Astrocyte of the cerebellum (primary cell): ENCODE measurements at regions not wholly inside any gene's neighbourhood (a gene's known extent, or its start where the extent isn't known, plus 50 kb on each side); places are given as distances from the start of the nearest gene placed in this dataset.

Experiments used
- DNase-seq: peaks from one replicate; pipeline ENCODE4 v3.0.0-alpha.2; 2011; ENCODE audit warnings: low read depth
- H3K4me3 ChIP-seq: 2 replicates; pipeline ENCODE4 v1.5.1; 2011; ENCODE audit warnings: mild to moderate bottlenecking, low read depth, low read length, moderate library complexity
- CTCF ChIP-seq: IDR thresholded peaks from 2 replicates; pipeline ENCODE4 v1.5.1; 2012; ENCODE audit warnings: low read length, low read depth, moderate library complexity, mild to moderate bottlenecking; ENCODE audit errors: missing control alignments
- in situ Hi-C: cut with HindIII; loops from 2 replicates; pipeline ENCODE4 v1.10.0; 2017; ENCODE audit warnings: low sequenced_read_pairs

- in situ Hi-C loops: no loop called here
- H3K4me3 ChIP-seq: no peak overlapping the region
- TF ChIP-seq CTCF: no peak
These were observed 137.0 kb upstream of the ASCC3 start for GRCh38 chr6:101018157-101018556.

GRCh38 chr6:101021504-101021903, 140.4 kb upstream of the ASCC3 start:
- no peak for TF ChIP-seq CTCF
- H3K4me3 ChIP-seq: no peak overlapping the region
- in situ Hi-C loops: no loop called here
- DNase-seq: no peak

More at GRCh38 chr6:101018157-101018556, 137.0 kb upstream of the ASCC3 start:
- no peak for DNase-seq

DNA sequence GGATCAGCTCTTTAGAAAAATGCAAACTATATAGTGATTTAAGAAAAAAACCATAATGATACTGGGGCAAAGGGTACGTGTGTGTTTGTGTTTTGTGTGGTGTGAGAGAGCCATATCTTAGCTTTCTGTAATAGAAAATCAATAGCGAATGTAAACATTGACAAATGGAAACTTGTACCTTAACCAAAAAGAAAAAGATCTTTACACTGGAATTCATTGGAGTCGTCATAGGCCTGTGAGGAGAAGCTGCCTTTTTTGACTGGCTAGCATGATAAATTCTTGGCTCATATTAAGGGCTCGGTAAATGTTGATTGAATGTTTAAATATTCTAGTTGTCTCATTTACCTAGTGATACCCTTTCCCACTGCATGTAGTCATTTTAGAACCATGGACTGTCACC, 161.8 kb upstream of the ASCC3 start:
- no peak for DNase-seq
- in situ Hi-C loops: no loop called here
- no peak for TF ChIP-seq CTCF
- no peak overlapping the region for H3K4me3 ChIP-seq

DNA sequence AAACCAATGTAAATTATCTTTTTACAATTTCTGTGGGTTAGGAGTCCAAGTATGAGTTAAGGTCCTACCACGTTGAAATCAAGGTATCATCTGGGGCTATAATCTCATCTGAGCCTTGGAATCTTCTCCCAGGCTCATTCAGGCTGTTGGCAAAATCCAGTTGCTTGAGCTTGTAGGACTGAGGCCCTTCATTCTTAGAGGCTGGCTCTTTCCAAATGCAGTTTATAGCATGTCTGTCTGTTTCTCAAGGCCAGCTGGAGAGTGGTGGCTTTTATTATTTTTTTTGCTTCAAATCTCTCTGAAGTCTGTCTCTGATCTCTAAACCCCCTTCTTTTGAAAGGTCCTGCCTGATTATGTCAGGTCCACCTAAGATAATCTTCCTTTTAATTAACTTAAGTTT, 177.2 kb upstream of the ASCC3 start:
- no peak for DNase-seq
- in situ Hi-C loops: no loop called here
- TF ChIP-seq CTCF: no peak
- no peak overlapping the region for H3K4me3 ChIP-seq

- no peak for DNase-seq
- no peak for TF ChIP-seq CTCF
- in situ Hi-C loops: no loop called here
- no peak overlapping the region for H3K4me3 ChIP-seq
These were observed 185.4 kb upstream of the ASCC3 start for GRCh38 chr6:101066481-101066880.

DNA sequence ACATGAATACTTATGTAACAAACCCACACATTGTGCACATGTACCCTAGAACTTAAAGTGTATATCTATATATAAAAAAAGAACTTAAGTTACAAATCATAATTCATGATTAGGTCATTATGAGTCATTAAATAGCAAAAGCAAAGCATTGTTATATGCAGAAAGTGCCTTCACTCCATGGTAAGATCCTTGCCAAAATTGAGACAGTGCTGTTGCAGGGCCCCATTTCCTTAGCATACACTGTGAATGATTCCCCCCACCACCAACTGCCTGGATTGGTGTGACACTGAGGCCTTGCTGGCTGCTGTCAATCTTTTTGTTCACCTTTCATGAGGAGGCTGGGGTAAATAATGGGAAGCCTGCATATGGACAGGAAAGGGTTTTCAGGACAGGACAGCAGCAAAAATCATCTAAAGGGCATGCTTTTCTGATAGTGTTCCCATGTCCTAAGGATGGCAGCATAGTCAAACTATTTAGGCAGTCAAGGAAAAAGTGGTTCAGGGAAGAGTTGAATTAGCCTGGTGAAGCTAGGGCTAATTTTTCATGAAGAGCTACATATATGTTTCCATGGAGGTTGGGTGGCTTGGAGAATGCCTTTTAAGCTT, 188.2 kb upstream of the ASCC3 start:
- H3K4me3 ChIP-seq: no peak overlapping the region
- no peak for DNase-seq
- in situ Hi-C loops: no loop called here
- TF ChIP-seq CTCF: no peak
